ENCODE measurements at regions not wholly inside any gene's neighbourhood (a gene's known extent, or its start where the extent isn't known, plus 50 kb on each side); places are given as distances from the start of the nearest gene placed in this dataset.

DNA sequence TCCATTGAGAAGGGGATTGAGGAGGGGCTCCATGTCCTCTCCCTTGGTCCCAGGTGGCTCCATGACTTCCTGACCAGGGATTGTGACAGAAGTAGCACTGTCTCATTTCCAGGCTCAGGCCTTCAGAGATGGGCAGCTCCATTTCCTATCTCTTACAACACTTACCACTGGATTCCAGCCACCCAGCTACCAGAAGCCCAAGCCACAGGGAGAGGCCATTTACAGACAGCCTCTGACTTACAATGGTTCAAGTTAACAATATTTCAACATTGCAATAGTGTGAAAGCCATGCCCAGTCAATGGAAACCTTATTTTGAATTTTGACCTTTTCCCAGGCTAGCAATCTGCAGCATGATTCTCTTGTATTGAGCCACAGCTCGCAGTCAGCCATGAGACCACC lies 164.9 kb upstream of the AGAP1 start:
- TF ChIP-seq POLR2A (IDR thresholded peaks at IDR 0.05; ENCODE audit: low read depth): no peak
- TF ChIP-seq, protein P1, sequence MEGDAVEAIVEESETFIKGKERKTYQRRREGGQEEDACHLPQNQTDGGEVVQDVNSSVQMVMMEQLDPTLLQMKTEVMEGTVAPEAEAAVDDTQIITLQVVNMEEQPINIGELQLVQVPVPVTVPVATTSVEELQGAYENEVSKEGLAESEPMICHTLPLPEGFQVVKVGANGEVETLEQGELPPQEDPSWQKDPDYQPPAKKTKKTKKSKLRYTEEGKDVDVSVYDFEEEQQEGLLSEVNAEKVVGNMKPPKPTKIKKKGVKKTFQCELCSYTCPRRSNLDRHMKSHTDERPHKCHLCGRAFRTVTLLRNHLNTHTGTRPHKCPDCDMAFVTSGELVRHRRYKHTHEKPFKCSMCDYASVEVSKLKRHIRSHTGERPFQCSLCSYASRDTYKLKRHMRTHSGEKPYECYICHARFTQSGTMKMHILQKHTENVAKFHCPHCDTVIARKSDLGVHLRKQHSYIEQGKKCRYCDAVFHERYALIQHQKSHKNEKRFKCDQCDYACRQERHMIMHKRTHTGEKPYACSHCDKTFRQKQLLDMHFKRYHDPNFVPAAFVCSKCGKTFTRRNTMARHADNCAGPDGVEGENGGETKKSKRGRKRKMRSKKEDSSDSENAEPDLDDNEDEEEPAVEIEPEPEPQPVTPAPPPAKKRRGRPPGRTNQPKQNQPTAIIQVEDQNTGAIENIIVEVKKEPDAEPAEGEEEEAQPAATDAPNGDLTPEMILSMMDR (IDR thresholded peaks at IDR 0.05): no peak
- no peak for TF ChIP-seq POLR2AphosphoS5 (IDR thresholded peaks at IDR 0.05)
